ENCODE measurements at regions not wholly inside any gene's neighbourhood (a gene's known extent, or its start where the extent isn't known, plus 50 kb on each side); places are given as distances from the start of the nearest gene placed in this dataset.
"Not testable (repeated sequence)": the region's sequence is repeated elsewhere in the genome, so short reads cannot be mapped to it uniquely, and the experiment has no call there.

GRCh38 chr10:44267007-44267406 is 117.9 kb downstream of the CXCL12 start:
- DNase-seq = no peak

- no peak for DNase-seq
Observed at GRCh38 chr10:44264244-44264643, 120.7 kb downstream of the CXCL12 start.

DNA sequence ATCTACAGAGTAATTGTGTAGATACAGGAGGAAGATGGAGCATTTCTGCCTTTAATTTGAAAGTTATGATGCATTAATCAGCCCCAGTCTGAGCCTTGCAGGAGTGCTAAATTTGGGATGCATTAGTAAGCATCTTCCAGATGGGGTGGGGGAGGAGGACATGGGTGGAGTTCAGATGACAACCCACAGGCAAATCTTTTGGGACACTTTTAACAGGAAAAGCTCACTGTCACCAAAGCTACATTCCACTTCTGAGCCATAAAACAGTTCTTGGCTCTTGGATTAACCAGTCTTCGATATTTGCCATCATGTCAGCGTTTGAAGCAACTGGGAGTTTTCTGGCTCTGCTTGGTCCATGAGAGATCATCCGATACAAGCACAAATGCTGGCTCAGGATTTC is 121.1 kb downstream of the CXCL12 start:
- no peak for DNase-seq

GRCh38 chr10:44262551-44263251 is 122.2 kb downstream of the CXCL12 start:
- no peak for DNase-seq

DNA sequence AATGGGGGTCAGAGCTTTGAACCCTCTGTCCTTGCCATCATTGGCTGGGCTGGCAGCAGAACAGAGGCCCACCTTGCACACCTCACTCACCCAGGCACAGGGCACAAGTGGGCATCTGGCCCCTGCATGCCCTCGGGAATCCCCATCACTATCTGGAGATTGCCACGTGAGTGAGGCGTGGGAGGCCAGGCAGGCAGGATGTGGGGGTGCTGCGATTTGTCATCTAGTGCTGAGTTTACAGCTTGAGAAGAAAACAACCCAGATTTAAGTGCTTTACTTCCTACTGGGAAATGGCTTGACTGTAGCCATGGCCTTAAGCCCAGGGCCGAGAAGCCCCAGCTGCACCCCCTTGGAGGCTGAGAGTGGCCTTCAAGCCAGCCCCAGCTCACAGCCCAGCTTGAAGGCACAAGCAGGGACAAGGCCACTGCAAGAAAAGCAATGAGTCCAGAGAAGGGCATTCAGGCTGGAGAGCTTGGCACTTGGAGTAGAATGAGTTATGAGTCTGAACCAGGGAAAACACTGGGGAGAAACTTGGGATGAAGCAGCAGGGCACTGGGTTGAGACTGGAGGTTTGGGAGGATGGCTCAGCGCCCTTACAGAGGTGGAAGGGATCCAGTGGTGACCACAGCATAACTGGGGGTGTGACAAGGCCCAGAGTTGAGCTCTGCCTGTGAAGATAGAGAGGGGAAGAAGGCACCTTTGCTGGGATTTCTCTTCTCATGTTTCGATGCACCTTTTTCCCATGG is 123.0 kb downstream of the CXCL12 start:
- DNase-seq = no peak

GRCh38 chr10:44261296-44261695 is 123.6 kb downstream of the CXCL12 start:
- no peak for DNase-seq

DNA sequence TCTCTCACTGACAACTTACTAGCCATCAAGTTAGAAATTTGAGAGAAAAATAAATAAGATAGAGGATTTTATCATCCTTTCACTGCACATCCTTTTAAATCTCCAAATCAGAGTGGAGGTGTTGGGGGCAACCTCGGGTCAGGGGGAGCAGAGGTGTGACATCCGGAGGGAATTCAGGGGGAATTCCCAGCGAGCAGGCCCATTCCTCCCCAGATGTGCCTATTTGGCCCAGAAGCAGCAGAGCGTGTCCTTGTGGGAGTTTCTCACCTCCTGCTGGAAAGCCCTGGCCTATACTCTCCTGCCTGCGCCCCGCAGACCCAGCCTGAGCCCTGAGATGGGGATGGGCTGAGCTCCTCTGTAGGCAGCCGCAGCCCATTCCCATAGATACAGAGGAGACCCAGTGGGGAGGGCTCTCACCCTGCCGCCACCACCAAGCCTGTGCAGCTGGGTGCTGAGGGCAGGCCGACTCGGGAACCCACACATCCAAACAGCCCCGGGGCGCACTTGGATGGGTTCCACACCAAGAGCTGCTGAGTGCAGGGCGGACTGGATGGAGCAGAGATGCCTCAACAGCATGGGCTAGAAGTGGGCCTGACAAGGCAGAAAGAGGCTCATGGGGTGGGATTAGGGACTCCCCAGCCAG is 124.5 kb downstream of the CXCL12 start:
- no peak for DNase-seq

DNA sequence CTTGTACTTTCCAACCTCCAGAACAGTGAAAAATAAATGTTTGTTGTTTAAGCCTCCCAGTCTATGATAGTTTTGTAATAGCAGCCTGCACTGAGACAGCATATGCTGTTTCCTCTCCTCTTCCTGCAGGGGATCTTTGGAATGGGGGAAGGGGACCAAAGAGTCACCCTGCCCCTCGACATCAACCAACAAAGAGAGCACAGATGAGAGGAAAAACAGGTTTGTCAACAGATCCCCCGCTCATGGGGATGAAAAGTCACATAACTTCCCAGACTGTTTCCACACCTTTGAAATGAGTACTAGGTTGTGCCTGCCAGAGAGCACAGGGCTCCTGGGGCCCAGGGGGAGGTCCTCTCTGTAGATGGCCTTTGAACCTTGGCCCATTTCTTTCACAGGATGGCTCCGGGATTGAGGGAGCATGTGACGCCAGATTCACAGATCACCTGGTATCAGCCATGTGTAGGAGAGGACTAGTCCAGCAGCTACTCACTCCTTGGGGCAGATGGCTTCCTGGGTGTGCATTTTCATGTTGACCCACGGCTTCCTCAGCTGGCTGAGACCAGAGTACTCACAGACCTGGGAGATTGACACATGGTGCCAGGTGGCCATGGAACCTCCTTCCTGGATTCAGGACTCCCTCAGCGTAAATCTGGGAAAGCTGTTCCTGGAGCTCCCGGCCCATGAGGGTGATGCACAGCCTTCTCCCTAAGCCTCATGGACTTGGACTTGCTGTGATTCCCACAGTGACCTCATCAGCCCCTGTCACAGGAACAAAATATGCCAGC is 125.6 kb downstream of the CXCL12 start:
- DNase-seq = no peak

GRCh38 chr10:44258460-44259089 is 126.3 kb downstream of the CXCL12 start:
- DNase-seq = no peak

GRCh38 chr10:44258019-44258418 is 126.9 kb downstream of the CXCL12 start:
- no peak for DNase-seq

GRCh38 chr10:44253769-44254462 is 131.0 kb downstream of the CXCL12 start:
- DNase-seq = no peak

DNA sequence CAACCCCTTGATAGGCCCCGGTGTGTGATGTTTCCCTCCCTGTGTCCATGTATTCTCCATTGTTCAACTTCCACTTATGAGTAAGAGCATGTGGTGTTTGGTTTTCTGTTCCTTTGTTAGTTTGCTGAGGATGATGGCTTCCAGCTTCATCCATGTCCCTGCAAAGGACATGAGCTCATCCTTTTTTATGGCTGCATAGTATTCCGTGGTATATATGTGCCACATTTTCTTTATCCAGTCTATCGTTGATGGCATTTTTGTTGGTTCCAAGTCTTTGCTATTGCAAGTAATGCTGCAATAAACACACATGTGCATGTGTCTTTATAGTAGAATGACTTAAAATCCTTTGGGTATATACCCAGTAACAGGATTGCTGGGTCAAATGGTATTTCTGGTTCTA is 132.3 kb downstream of the CXCL12 start:
- DNase-seq = not testable (repeated sequence)

- DNase-seq = not testable (repeated sequence)
Observed at GRCh38 chr10:44249933-44250332, 135.0 kb downstream of the CXCL12 start.

GRCh38 chr10:44249490-44249889 is 135.4 kb downstream of the CXCL12 start:
- no peak for DNase-seq

DNA sequence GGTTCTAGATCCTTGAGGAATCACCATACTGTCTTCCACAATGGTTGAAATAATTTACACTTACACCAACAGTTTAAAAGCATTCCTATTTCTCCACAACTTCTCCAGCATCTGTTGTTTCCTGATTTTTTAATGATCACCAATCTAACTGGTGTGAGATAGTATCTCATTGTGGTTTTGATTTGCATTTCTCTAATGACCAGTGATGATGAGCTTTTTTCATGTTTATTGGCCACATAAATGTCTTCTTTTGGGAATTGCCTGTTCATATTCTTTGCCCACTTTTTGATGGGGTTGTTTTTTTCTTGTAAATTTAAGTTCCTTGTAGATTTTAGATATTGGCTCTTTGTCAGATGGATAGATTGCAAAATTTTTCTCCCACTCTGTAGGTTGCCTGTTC is 138.2 kb downstream of the CXCL12 start:
- not testable (repeated sequence) for DNase-seq

GRCh38 chr10:44246287-44246686 is 138.6 kb downstream of the CXCL12 start:
- DNase-seq = not testable (repeated sequence)

DNA sequence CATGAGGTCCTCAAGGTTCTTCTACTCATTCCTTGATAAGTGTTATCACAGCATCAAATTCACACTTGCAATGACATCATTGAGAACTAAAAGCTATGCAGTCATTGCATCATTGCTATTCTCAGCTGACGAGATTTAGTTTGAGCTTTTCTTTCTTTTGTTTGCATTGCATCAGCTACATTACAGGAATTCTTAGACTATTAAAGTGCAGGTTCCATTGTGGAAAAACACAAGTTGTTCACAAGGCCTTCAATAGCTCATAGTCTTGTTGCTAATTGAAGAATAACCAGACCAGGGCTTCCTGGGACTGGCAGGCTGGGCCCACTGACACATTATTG is 139.3 kb downstream of the CXCL12 start:
- DNase-seq = no peak

GRCh38 chr10:44244745-44245600 is 139.9 kb downstream of the CXCL12 start:
- DNase-seq = no peak

- no peak for DNase-seq
Observed at GRCh38 chr10:44243851-44244510, 140.9 kb downstream of the CXCL12 start.

DNA sequence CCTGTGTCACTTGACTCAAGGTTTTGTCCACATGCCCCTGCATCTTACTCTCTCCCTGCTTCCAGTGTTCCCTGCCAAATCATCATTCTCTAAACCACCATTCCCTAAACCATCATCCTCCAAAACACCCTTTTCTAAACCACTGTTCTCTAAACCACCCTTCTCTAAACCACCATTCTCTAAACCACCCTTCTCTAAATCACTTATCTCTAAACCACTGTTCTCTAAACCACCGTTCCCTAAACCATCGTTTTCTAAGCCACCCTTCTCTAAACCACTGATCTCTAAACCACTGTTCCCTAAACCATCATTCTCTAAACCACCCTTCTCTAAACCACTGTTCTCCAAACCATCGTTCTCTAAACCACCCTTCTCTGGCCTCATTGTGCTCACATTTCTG is 142.1 kb downstream of the CXCL12 start:
- DNase-seq = no peak

- DNase-seq = no peak
Observed at GRCh38 chr10:44242091-44242490, 142.8 kb downstream of the CXCL12 start.
